HG03432 (cell line): ENCODE measurements at regions not wholly inside any gene's neighbourhood (a gene's known extent, or its start where the extent isn't known, plus 50 kb on each side); places are given as distances from the start of the nearest gene placed in this dataset.
"Not testable (repeated sequence)": the region's sequence is repeated elsewhere in the genome, so short reads cannot be mapped to it uniquely, and the experiment has no call there.

Experiments used
- ATAC-seq: cut with Tn5 transposase; IDR thresholded peaks from one replicate; pipeline ENCODE4 v1.9.1; 2021; ENCODE audit warnings: mild to moderate bottlenecking, moderate library complexity; ENCODE audit not compliant: unreplicated experiment

- ATAC-seq: no peak
These were observed 57.1 kb downstream of the ADCYAP1 start for GRCh38 chr18:961644-962355.

DNA sequence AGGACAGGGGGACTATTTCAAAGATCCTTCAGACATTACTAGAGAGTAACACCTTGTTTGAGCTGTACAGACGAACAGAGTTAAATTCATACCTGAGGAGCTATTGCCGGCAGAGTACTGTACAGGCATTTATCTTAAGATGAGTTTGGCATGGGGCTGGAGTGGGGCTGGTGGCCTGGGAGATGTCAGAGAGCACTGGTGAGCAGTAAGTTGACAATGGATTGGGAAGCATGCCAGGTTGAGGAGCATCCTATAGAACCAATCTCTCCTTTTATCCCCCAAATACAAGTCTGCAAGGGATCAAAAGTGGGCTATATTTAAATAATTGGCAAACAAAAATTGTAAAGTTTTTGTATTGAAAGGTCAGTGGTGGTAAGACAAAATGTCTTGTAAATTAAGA, 58.6 kb downstream of the ADCYAP1 start:
- no peak for ATAC-seq

DNA sequence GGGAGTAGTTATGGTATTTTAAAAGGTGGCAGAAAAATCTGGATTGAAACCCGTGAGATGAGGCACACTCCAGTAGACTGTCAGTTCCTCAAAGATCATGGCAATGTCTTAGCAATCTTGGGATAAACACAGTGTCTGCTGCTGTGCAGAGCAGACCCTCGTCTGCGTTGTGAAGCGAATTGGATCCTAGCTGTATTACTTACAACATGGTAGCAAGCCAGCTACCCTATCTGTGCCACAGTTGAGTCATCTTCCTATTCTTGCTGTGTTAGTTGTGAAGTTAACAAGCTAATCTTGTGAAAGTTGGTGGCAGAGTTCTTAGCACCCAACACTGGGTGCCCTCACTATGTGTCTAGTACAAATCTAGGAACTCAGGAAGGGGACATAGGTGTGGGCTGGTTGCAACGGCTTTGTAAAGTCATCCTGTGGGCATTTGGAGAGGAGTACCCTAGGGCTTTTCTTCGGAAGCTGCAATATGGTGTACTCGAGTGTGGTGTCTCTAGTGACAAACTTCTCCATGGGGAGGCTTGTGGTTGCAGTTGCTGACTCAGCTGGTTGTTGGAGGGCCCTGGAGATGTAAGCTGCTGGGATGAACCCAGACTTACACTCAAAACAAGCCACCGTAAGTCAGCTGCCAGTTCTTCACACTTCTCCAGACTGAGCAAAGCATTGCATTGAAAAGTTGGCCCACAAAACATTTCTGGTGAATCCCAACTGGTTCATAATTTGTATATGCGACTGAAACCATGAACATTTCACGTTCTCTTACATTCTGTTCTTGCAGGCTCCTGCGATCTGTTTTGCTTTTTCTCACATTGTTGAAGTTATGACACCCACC, 61.5 kb downstream of the ADCYAP1 start:
- no peak for ATAC-seq

- ATAC-seq: no peak
These were observed 62.3 kb downstream of the ADCYAP1 start for GRCh38 chr18:966759-967576.

DNA sequence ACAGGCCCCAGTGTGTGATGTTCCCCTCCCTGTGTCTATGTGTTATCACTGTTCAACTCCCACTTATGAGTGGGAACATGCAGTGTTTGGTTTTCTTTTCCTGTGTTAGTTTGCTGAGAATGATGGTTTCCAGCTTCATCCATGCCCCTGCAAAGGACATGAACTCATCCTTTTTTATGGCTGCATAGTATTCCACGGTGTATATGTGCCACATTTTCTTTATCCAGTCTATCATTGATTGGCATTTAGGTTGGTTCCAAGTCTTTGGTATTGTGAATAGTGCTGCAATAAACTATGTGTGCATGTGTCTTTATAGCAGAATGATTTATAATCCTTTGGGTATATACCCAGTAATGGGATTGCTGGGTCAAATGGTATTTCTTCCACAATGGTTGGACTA, 64.2 kb downstream of the ADCYAP1 start:
- not testable (repeated sequence) for ATAC-seq

- ATAC-seq: not testable (repeated sequence)
These were observed 64.6 kb downstream of the ADCYAP1 start for GRCh38 chr18:969311-969710.

- ATAC-seq: not testable (repeated sequence)
These were observed 69.9 kb downstream of the ADCYAP1 start for GRCh38 chr18:974606-975005.

DNA sequence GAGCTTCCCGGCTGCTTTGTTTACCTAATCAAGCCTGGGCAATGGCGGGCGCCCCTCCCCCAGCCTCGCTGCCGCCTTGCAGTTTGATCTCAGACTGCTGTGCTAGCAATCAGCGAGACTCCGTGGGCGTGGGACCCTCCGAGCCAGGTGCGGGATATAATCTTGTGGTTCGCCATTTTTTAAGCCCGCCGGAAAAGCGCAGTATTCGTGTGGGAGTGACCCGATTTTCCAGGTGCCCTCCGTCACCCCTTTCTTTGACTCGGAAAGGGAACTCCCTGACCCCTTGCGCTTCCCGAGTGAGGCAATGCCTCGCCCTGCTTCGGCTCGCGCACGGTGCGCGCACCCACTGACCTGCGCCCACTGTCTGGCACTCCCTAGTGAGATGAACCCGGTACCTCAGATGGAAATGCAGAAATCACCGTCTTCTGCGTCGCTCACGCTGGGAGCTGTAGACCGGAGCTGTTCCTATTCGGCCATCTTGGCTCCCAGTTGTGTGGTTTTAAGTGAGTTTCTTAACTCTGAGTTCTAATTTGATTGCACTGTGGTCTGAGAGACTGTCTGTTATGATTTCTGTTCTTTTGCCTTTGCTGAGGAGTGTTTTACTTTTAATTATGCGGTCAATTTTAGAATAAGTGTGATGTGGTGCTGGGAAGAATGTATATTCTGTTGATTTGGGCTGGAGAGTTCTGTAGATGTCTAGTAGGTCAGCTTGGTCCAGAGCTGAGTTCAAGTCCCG, 71.9 kb downstream of the ADCYAP1 start:
- ATAC-seq: not testable (repeated sequence)

DNA sequence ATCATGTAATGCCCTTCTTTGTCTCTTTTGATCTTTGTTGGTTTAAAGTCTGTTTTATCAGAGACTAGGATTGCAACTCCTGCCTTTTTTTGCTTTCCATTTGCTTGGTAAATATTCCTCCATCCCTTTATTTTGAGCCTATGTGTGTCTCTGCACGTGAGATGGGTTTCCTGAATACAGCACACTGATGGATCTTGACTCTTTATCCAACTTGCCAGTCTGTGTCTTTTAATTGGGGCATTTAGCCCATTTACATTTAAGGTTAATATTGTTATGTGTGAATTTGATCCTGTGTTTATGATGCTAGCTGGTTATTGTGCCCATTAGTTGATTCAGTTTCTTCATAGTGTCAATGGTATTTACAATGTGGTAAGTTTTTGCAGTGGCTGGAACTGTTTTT, 72.7 kb downstream of the ADCYAP1 start:
- not testable (repeated sequence) for ATAC-seq

- not testable (repeated sequence) for ATAC-seq
These were observed 73.1 kb downstream of the ADCYAP1 start for GRCh38 chr18:977732-978131.

DNA sequence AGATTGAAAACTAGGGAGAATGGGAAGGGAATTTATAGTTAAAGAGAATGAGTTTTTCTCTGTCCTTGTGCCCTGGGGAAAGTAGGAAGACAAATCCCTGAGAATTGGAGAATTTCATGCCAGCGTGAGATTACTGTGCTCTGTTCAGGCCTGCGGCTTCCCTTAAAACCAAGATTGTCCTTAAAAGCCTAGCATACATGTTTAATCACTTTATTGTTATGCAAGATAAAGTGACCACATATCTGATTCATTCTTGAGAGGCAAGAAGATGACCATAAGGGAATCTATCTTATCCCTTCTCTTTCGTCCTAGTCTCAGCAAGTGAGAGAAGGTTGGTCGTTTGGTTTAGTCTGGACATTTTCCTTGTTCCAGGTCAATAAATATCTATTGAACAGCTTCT, 75.9 kb downstream of the ADCYAP1 start:
- ATAC-seq: no peak

DNA sequence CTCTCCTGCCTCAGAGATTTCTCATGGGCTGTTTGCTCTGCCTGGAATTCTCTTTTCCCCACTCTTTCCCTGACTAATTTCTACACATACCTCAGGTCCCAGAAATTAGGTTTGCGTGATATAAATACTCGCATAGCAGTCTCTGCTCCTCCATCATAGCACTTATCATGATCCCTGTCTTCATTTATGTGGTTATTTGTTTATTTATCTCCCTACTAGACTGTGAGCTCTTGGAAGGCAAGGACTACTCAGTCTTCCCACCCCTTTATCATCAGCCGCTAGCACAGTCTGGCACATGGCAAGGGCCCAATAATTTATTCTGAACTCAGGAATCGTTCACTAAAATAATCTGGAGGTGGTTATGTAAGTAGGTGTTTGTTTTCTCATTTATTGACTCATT, 79.3 kb downstream of the ADCYAP1 start:
- no peak for ATAC-seq

DNA sequence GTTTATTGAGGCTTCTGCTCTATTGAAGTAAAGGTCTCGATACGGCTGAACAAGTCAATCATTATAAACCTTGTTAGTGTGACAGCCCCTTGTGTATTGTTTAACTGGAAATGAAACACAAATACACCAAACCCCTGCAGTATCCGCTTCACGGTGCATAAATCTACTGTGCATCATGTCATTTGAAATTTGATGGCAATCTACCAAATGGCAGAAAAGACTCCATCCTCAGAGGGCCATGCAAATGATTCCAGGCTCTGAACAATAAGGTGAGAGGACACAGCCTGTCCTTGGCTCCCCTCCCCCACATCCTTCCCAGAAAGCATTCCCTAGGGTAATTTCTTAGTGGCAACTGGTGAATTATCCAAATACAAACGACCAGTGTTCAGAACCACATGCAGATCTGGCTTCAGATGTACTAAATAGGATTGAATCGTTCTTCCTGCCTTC, 80.6 kb downstream of the ADCYAP1 start:
- no peak for ATAC-seq

GRCh38 chr18:986051-986450, 81.4 kb downstream of the ADCYAP1 start:
- ATAC-seq: no peak

DNA sequence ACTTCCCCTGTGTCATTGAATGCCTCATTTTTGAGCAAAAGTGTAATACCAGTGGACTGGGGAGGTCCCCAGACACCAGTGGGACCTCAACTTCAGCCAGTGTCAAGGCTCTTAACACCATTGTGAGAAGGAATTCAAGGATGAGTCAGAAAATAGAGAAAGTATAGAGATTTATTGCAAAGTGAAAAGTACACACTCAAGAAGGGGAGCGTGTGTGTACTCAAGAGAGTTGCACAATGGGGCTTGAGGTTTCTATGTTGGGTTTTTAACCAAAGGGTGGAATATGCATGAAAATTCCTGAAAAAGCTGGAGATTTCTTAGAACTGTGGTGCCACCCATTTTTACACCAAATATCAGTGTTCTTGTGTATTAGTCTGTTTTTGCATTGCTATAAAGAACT, 81.9 kb downstream of the ADCYAP1 start:
- no peak for ATAC-seq

DNA sequence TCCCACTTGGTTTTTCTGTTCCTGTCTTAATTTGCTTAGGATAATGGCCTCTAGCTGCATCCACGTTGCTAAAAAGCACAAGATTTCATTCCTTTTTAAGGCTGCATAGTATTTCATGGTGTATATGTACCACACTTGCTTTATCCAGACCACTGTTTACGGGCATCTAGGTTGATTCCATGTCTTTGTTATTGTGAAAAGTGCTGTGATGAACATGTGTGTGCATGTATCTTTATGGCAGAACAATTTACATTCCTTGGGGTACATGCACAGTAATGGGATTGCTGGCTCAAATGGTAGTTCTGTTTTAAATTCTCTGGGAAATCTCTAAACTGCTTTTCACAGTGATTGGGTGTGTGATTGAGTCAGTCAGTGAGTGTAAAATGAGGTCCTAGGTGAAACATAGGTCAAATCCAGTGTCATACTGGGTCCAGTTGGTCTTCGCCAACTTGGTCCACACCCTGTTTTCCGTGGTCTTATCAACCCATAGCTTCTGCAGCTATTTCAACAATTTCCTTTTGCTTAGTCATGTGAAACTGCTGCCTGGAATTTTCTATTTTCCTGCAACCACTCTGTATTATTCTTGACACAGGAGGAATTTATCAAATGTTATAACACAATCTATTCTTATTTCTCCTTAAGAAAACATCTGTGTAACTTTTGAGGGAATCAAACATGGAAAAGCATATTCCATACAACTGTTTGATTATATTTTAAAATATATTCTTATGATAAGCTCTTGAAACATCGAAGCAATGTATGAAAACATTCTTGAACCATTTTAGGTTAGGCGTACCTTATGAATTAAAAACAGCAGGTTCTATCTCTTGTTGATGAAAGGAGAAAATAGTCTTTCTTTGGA, 82.9 kb downstream of the ADCYAP1 start:
- ATAC-seq: no peak

GRCh38 chr18:989425-989824, 84.8 kb downstream of the ADCYAP1 start:
- no peak for ATAC-seq

GRCh38 chr18:990197-990596, 85.5 kb downstream of the ADCYAP1 start:
- ATAC-seq: no peak

- no peak for ATAC-seq
These were observed 86.8 kb downstream of the ADCYAP1 start for GRCh38 chr18:991441-991840.

DNA sequence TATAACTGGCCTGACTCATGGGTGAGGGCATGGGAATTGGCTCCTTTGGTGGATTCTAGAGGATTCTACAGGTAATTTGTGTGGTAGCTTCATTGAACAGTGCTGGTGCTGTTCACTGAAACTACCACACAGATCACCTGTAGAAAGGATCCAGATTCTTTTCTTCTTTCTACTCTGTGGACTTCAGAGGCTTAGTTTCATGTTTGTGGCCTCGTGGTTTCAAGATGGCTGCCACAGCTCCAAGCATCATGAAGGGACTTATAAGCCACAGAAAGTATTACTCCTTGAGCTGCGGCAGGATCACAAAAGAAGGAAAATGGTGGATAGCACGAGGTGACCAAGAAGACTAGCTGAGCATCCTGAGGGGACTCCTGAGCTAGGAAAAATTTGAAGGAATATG, 88.9 kb downstream of the ADCYAP1 start:
- ATAC-seq: no peak
